GM21360 (cell line): ENCODE measurements at regions not wholly inside any gene's neighbourhood (a gene's known extent, or its start where the extent isn't known, plus 50 kb on each side); places are given as distances from the start of the nearest gene placed in this dataset.
"Not testable (repeated sequence)": the region's sequence is repeated elsewhere in the genome, so short reads cannot be mapped to it uniquely, and the experiment has no call there.

Source experiments
- ATAC-seq: cut with Tn5 transposase; IDR thresholded peaks from one replicate; pipeline ENCODE4 v1.9.1; 2021; ENCODE audit warnings: mild to moderate bottlenecking, moderate library complexity; ENCODE audit not compliant: unreplicated experiment

- ATAC-seq = no peak
Measured at GRCh38 chr4:148893095-148893494, 450.9 kb upstream of the NR3C2 start.

- no peak for ATAC-seq
Measured at GRCh38 chr4:148883891-148884290, 441.7 kb upstream of the NR3C2 start.

- no peak for ATAC-seq
Measured at GRCh38 chr4:148883435-148883834, 441.2 kb upstream of the NR3C2 start.

- ATAC-seq = no peak
Measured at GRCh38 chr4:148881860-148882643, 439.8 kb upstream of the NR3C2 start.

- no peak for ATAC-seq
Measured at GRCh38 chr4:148874331-148874730, 432.1 kb upstream of the NR3C2 start.

- ATAC-seq = no peak
Measured at GRCh38 chr4:148868191-148868590, 426.0 kb upstream of the NR3C2 start.

- no peak for ATAC-seq
Measured at GRCh38 chr4:148866666-148867065, 424.5 kb upstream of the NR3C2 start.

- ATAC-seq = no peak
Measured at GRCh38 chr4:148857973-148858534, 415.8 kb upstream of the NR3C2 start.

GRCh38 chr4:148857239-148857972 lies 415.2 kb upstream of the NR3C2 start:
- ATAC-seq = no peak

GRCh38 chr4:148854203-148854602 lies 412.0 kb upstream of the NR3C2 start:
- no peak for ATAC-seq

- no peak for ATAC-seq
Measured at GRCh38 chr4:148852092-148852699, 410.0 kb upstream of the NR3C2 start.

GRCh38 chr4:148850257-148850995 lies 408.2 kb upstream of the NR3C2 start:
- no peak for ATAC-seq

GRCh38 chr4:148849581-148849980 lies 407.4 kb upstream of the NR3C2 start:
- ATAC-seq = no peak

- no peak for ATAC-seq
Measured at GRCh38 chr4:148847544-148848255, 405.5 kb upstream of the NR3C2 start.

GRCh38 chr4:148845609-148846008 lies 403.4 kb upstream of the NR3C2 start:
- ATAC-seq = no peak

GRCh38 chr4:148843625-148844024 lies 401.4 kb upstream of the NR3C2 start:
- ATAC-seq = no peak

- no peak for ATAC-seq
Measured at GRCh38 chr4:148842843-148843242, 400.6 kb upstream of the NR3C2 start.

GRCh38 chr4:148837571-148837970 lies 395.4 kb upstream of the NR3C2 start:
- ATAC-seq = not testable (repeated sequence)

- ATAC-seq = no peak
Measured at GRCh38 chr4:148834804-148835631, 392.8 kb upstream of the NR3C2 start.
